H1 (cell line): ENCODE measurements at regions not wholly inside any gene's neighbourhood (a gene's known extent, or its start where the extent isn't known, plus 50 kb on each side); places are given as distances from the start of the nearest gene placed in this dataset.

ENCODE experiments used
- SAP30 ChIP-seq: fragments of 300-600 bp; sonication (generic); IDR thresholded peaks from 2 replicates; pipeline ENCODE4 v1.7.1; 2012; ENCODE audit warnings: low read length, moderate library complexity, mild to moderate bottlenecking, inconsistent platforms; ENCODE audit not compliant: insufficient read depth, insufficient replicate concordance
- YY1 ChIP-seq: IDR thresholded peaks from 2 replicates; pipeline ENCODE4 v1.6.1; 2011; ENCODE audit warnings: low read depth, mild to moderate bottlenecking, low read length

- TF ChIP-seq SAP30 (no peak), YY1 (no peak)
Measured at GRCh38 chr6:165732696-165733488, 69.9 kb upstream of the PDE10A start.
